ENCODE measurements at regions not wholly inside any gene's neighbourhood (a gene's known extent, or its start where the extent isn't known, plus 50 kb on each side); places are given as distances from the start of the nearest gene placed in this dataset.

DNA sequence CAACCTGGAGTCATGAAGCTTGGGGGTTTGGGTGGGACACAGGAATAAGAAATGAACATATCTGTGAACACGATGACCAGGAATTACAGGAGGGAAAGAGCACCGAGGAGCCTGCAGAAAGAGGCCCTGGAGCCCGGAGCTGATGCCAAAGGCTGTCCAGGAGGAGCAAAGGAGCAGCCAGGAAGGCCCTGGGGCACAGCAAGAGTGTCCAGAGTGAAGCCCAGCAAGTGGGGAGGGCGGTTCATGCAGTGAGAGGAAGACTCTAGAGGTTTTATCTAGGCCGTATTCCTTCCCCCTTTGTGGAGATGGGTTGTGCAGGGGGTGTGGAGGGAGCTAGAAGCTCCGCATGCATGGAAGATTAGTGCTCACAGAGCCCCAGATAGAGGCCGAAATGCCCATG, 318.4 kb downstream of the GADD45G start:
- Histone ChIP-seq H3K9me3 (ENCODE audit: control insufficient read depth, low read length) (no peaks in the 10 kb centered on the region), H3K4me1 (ENCODE audit: control insufficient read depth in 1 of 2, insufficient read depth in 2 of 2, low read length in 2 of 2) (no peaks in the 10 kb centered on the region), H3K27ac (ENCODE audit: low read depth in 1 of 2, low read length in 2 of 2) (no peak overlapping the region), H3K4me3 (ENCODE audit: low read length in 2 of 2) (no peak overlapping the region), H3K36me3 (ENCODE audit: control insufficient read depth in 1 of 2, insufficient read depth in 2 of 2, low read length in 1 of 2) (no peaks in the 10 kb centered on the region), H3K27me3 (ENCODE audit: control insufficient read depth in 1 of 2, insufficient read depth in 2 of 2, low read length in 1 of 2) (no peaks in the 10 kb centered on the region)
- DNase-seq: no peak
- no peak for ATAC-seq (ENCODE audit: low FRiP score)
- intact Hi-C loops (cut with DNase I): no loop called here
- WGBS, 2 donors: 94 to 95% methylated on average over 7 of the region's 7 CpGs

DNA sequence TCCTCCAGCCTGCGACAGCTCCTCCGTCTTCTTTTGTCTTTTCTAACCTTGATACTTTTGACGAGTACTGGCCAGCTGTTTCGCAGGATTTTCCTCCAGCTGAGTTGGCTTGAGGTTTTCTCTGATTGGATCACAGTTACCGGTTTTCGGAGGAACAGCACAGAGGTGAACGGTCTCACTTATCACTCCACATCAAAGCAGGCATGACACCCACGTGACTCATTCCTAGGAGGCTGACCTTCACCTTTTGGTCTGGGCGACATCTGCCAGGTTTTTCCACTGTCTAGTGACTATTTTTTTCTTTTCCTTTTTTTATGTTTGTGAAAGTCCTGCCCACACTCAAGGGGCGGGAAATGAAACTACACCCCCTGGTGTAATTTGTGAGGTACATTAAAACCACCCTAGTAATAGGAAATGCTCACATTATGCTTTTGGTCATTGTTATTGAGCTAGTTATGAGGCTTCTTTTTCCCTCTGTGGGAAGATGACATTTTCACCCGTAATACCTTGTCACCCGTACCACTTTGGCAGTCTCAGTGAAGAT, 319.2 kb downstream of the GADD45G start:
- H3K36me3 ChIP-seq (ENCODE audit: control insufficient read depth in 1 of 2, insufficient read depth in 2 of 2, low read length in 1 of 2): no peaks in the 10 kb centered on the region
- no peak overlapping the region for H3K4me3 ChIP-seq (ENCODE audit: low read length in 2 of 2)
- no peaks in the 10 kb centered on the region for H3K9me3 ChIP-seq (ENCODE audit: control insufficient read depth, low read length)
- no peaks in the 10 kb centered on the region for H3K27me3 ChIP-seq (ENCODE audit: control insufficient read depth in 1 of 2, insufficient read depth in 2 of 2, low read length in 1 of 2)
- WGBS, 2 donors: 59 to 68% methylated on average over 12 of the region's 12 CpGs
- intact Hi-C loops (cut with DNase I): no loop called here
- no peak for ATAC-seq (ENCODE audit: low FRiP score)
- no peak overlapping the region for H3K27ac ChIP-seq (ENCODE audit: low read depth in 1 of 2, low read length in 2 of 2)
- DNase-seq: no peak
- H3K4me1 ChIP-seq (ENCODE audit: control insufficient read depth in 1 of 2, insufficient read depth in 2 of 2, low read length in 2 of 2): no peaks in the 10 kb centered on the region

DNA sequence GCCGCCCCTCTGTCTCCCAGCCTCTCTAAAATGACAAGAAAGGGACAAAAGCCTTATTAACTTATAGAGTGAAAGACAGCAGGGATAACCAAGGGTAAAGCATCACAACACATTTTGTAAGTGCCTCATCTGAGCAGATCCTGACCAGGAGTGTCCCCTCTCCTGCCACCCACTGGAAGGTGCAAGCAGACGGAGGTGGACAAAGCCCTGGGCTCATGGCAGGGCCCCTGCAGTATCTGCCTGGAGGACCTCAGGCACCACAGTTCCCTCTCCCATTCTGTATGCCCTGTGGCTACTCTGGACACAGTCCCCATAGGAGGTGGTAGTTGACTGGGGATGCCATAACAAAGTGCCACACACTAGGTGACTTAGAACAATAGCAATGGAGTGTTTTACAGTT, 319.8 kb downstream of the GADD45G start:
- intact Hi-C loops (cut with DNase I): loop anchor here in 1 of 2 donors (5.0 kb wide), 1 partner anchor 163 kb away; no protein-coding TSS in a partner anchor
- WGBS, 2 donors: 95 to 96% methylated on average over 2 of the region's 2 CpGs

DNA sequence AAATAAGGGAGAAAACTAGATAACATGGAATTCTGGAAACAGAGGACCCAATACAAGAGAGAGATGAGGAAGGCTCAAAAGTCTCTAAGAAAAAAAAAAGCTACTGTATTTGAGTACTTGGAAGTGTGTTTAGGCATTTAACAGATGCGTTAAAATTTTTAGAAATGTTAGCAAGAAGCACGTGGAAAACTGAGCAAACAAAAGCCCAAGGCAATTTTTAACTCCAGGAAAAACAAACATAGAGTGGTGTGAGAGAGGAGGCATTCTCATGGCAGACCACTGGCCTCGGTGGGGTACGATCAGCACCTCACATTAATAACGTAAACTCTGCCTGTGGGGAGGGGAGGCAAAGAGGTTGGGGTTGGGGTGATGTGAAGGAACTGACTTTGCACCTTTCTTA, 321.4 kb downstream of the GADD45G start:
- DNase-seq (no peak), ATAC-seq (ENCODE audit: low FRiP score) (no peak)
- intact Hi-C loops (cut with DNase I): loop anchor here in 1 of 2 donors (5.0 kb wide), 1 partner anchor 161 kb away; no protein-coding TSS in a partner anchor
- no peaks in the 10 kb centered on the region for H3K9me3 ChIP-seq (ENCODE audit: control insufficient read depth, low read length)
- no peak overlapping the region for H3K27ac ChIP-seq (ENCODE audit: low read depth in 1 of 2, low read length in 2 of 2)
- H3K4me3 ChIP-seq (ENCODE audit: low read length in 2 of 2): no peak overlapping the region
- no peaks in the 10 kb centered on the region for H3K36me3 ChIP-seq (ENCODE audit: control insufficient read depth in 1 of 2, insufficient read depth in 2 of 2, low read length in 1 of 2)
- no peaks in the 10 kb centered on the region for H3K27me3 ChIP-seq (ENCODE audit: control insufficient read depth in 1 of 2, insufficient read depth in 2 of 2, low read length in 1 of 2)
- no peaks in the 10 kb centered on the region for H3K4me1 ChIP-seq (ENCODE audit: control insufficient read depth in 1 of 2, insufficient read depth in 2 of 2, low read length in 2 of 2)
- 5 to 10% methylated on average over 5 of the region's 5 CpGs for WGBS, 2 donors

More for the DNA sequence above, 319.8 kb downstream of the GADD45G start:
- Histone ChIP-seq H3K27ac (ENCODE audit: low read depth in 1 of 2, low read length in 2 of 2) (no peak overlapping the region), H3K36me3 (ENCODE audit: control insufficient read depth in 1 of 2, insufficient read depth in 2 of 2, low read length in 1 of 2) (no peaks in the 10 kb centered on the region), H3K4me3 (ENCODE audit: low read length in 2 of 2) (no peak overlapping the region), H3K27me3 (ENCODE audit: control insufficient read depth in 1 of 2, insufficient read depth in 2 of 2, low read length in 1 of 2) (no peaks in the 10 kb centered on the region), H3K9me3 (ENCODE audit: control insufficient read depth, low read length) (no peaks in the 10 kb centered on the region), H3K4me1 (ENCODE audit: control insufficient read depth in 1 of 2, insufficient read depth in 2 of 2, low read length in 2 of 2) (no peaks in the 10 kb centered on the region)
- ATAC-seq (ENCODE audit: low FRiP score) (no peak), DNase-seq (no peak)

DNA sequence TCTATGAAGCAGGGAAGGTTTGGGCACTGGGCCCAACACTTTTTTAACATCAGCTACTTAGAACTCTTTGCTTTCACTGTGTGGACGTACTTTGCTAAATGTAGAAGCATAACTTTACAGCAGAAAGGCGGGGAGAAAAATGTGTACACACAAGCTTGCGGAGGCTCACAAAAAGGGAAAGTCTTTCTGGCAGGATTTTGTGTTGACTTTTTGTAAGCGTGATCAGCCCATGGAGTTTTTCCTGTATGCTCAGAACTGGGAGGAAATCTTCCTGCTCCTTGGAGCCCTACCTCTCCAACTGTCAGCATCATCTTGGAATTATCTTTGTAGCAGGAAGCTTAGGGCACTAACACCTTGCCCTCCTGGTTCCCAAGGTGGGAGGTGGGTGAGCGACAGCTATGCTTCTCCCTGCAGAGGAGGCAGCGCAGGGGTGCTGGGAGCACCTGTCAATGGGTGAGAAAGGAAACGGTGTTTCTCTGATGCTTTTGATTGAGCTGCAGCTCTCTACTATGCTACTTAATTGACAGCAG, 321.9 kb downstream of the GADD45G start:
- no peak overlapping the region for H3K4me3 ChIP-seq (ENCODE audit: low read length in 2 of 2)
- ATAC-seq (ENCODE audit: low FRiP score) (no peak), DNase-seq (no peak)
- no peak overlapping the region for H3K27ac ChIP-seq (ENCODE audit: low read depth in 1 of 2, low read length in 2 of 2)
- WGBS, 2 donors: 28 to 33% methylated on average over 7 of the region's 7 CpGs
- H3K9me3 ChIP-seq (ENCODE audit: control insufficient read depth, low read length): no peaks in the 10 kb centered on the region
- intact Hi-C loops (cut with DNase I): loop anchor here in 1 of 2 donors (5.0 kb wide), 1 partner anchor 161 kb away; no protein-coding TSS in a partner anchor
- no peaks in the 10 kb centered on the region for H3K4me1 ChIP-seq (ENCODE audit: control insufficient read depth in 1 of 2, insufficient read depth in 2 of 2, low read length in 2 of 2)
- H3K27me3 ChIP-seq (ENCODE audit: control insufficient read depth in 1 of 2, insufficient read depth in 2 of 2, low read length in 1 of 2): no peaks in the 10 kb centered on the region
- no peaks in the 10 kb centered on the region for H3K36me3 ChIP-seq (ENCODE audit: control insufficient read depth in 1 of 2, insufficient read depth in 2 of 2, low read length in 1 of 2)

DNA sequence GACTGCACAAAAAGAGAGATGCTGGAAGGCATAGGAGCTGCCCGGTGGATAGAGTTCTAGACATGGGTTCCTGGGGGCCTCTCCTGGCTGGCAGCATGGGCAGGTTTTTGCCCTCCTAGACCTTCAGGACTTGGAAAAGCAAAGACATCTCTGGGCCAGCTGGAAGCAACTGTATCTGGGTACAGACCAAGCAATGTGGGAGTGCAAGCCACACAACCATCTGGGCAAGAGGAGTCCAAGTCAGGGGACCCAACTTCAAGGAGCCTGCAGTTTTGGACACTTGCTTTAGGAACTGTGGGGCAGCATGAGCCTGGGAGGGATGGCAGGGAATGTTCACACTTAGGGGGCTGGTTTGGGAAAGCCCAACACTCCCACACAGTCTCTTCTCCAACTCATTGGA, 323.3 kb downstream of the GADD45G start:
- H3K4me3 ChIP-seq (ENCODE audit: low read length in 2 of 2): no peak overlapping the region
- H3K4me1 ChIP-seq (ENCODE audit: control insufficient read depth in 1 of 2, insufficient read depth in 2 of 2, low read length in 2 of 2): peaks cover 0 to 3% of the 10 kb centered on the region in 2 donors
- ATAC-seq (ENCODE audit: low FRiP score) (no peak), DNase-seq (no peak)
- H3K27me3 ChIP-seq (ENCODE audit: control insufficient read depth in 1 of 2, insufficient read depth in 2 of 2, low read length in 1 of 2): no peaks in the 10 kb centered on the region
- H3K9me3 ChIP-seq (ENCODE audit: control insufficient read depth, low read length): no peaks in the 10 kb centered on the region
- intact Hi-C loops (cut with DNase I): loop anchor here in 1 of 2 donors (5.0 kb wide), 1 partner anchor 159 kb away; no protein-coding TSS in a partner anchor
- 29 to 37% methylated on average over 1 of the region's 1 CpG for WGBS, 2 donors
- H3K36me3 ChIP-seq (ENCODE audit: control insufficient read depth in 1 of 2, insufficient read depth in 2 of 2, low read length in 1 of 2): no peaks in the 10 kb centered on the region
- H3K27ac ChIP-seq (ENCODE audit: low read depth in 1 of 2, low read length in 2 of 2): no peak overlapping the region

DNA sequence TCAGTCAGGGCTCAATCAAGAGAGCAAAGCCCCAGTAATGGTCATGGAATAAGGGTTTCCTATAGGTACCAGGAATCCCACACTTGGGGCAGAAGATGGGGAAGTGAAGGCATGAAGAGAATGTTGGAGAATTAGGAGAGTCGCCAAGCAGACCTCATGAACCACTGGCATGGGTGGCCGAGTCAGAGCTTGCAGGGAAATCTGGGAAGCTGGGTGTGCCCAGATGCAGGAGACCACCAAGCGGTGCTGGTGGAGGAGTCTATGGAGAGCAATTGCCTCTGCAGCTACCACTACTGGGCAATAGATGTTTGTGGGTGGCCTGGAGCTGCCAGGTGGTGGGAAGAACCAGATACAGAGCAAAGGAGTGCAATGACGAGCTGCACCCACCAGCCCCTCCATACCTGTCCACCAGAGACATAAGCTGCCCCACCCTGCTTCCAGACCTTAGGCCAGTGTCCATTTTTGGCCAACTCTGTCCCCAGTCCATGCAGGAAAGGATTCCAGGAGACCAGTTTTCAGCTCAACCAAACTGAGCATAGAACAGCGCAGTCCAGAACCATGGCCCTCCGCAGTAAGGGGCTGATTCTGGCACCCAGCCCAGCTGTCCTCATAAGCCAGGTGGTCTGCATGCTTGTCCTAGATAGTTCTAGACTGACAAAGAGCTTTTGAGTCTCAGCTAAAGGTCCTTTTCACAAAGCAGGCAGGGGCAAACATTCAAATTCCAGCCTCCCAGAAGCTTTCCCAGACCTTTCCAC, 323.9 kb downstream of the GADD45G start:
- no peak for DNase-seq
- H3K36me3 ChIP-seq (ENCODE audit: control insufficient read depth in 1 of 2, insufficient read depth in 2 of 2, low read length in 1 of 2): no peaks in the 10 kb centered on the region
- intact Hi-C loops (cut with DNase I): loop anchor here in 1 of 2 donors (5.0 kb wide), 1 partner anchor 159 kb away; no protein-coding TSS in a partner anchor
- 95 to 96% methylated on average over 6 of the region's 6 CpGs for WGBS, 2 donors
- no peak for ATAC-seq (ENCODE audit: low FRiP score)
- no peaks in the 10 kb centered on the region for H3K9me3 ChIP-seq (ENCODE audit: control insufficient read depth, low read length)
- H3K27me3 ChIP-seq (ENCODE audit: control insufficient read depth in 1 of 2, insufficient read depth in 2 of 2, low read length in 1 of 2): no peaks in the 10 kb centered on the region
- peaks cover 0 to 5% of the 10 kb centered on the region in 2 donors for H3K4me1 ChIP-seq (ENCODE audit: control insufficient read depth in 1 of 2, insufficient read depth in 2 of 2, low read length in 2 of 2)
- no peak overlapping the region for H3K27ac ChIP-seq (ENCODE audit: low read depth in 1 of 2, low read length in 2 of 2)
- H3K4me3 ChIP-seq (ENCODE audit: low read length in 2 of 2): no peak overlapping the region

DNA sequence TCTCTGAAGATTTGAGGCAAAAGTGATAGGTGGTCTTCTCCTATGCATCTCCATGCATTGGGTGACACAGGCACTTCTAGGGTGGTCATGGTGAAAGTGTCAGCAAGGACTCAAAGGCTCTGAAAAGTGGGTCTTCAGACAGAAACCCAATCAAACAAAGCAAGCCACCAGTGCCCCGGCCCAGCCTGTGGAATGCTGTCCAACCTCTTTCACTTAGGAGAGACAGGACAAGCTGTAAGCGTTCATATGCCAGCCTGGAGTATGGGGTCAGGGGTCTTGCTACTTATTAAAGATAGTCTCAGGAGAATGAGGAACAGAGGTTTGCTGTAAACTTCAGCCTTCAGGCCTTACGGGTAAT, 324.5 kb downstream of the GADD45G start:
- Histone ChIP-seq H3K27ac (ENCODE audit: low read depth in 1 of 2, low read length in 2 of 2) (no peak overlapping the region), H3K27me3 (ENCODE audit: control insufficient read depth in 1 of 2, insufficient read depth in 2 of 2, low read length in 1 of 2) (no peaks in the 10 kb centered on the region), H3K4me3 (ENCODE audit: low read length in 2 of 2) (no peak overlapping the region), H3K4me1 (ENCODE audit: control insufficient read depth in 1 of 2, insufficient read depth in 2 of 2, low read length in 2 of 2) (peaks cover 0 to 5% of the 10 kb centered on the region in 2 donors), H3K9me3 (ENCODE audit: control insufficient read depth, low read length) (no peaks in the 10 kb centered on the region), H3K36me3 (ENCODE audit: control insufficient read depth in 1 of 2, insufficient read depth in 2 of 2, low read length in 1 of 2) (no peaks in the 10 kb centered on the region)
- intact Hi-C loops (cut with DNase I): loop anchor here in 1 of 2 donors (5.0 kb wide), 1 partner anchor 158 kb away; no protein-coding TSS in a partner anchor
- no peak for ATAC-seq (ENCODE audit: low FRiP score)
- 94 to 96% methylated on average over 3 of the region's 3 CpGs for whole genome bisulfite sequencing, 2 donors
- DNase-seq: no peak
